K562 (cell line): ENCODE measurements at regions not wholly inside any gene's neighbourhood (a gene's known extent, or its start where the extent isn't known, plus 50 kb on each side); places are given as distances from the start of the nearest gene placed in this dataset.

Experiments
- CBX8 ChIP-seq: fragments of 200-600 bp; sonication (generic); IDR thresholded peaks from 2 replicates; pipeline ENCODE4 v1.6.1; 2012; ENCODE audit warnings: borderline replicate concordance, mixed run types, low read depth, mild to moderate bottlenecking, moderate library complexity, mixed read lengths, low read length, control low read depth, inconsistent platforms; ENCODE audit not compliant: poor library complexity, severe bottlenecking; ENCODE audit errors: extremely low read depth
- DNMT1 ChIP-seq: fragments of 450-650 bp; IDR thresholded peaks from 2 replicates; pipeline ENCODE4 v1.6.1; 2016; ENCODE audit warnings: antibody characterized with exemption, mild to moderate bottlenecking
- FOXK1 ChIP-seq: sonication (generic); formaldehyde crosslinking; IDR thresholded peaks from 2 replicates; pipeline ENCODE4 v1.8.0; 2022; ENCODE audit warnings: missing genetic modification reagents, mild to moderate bottlenecking, borderline replicate concordance
- HCFC1 ChIP-seq: IDR thresholded peaks from 2 replicates; pipeline ENCODE4 v1.6.1; 2012; ENCODE audit warnings: low read depth, low read length, improper control_type of control experiment
- MEIS2 ChIP-seq: fragments of 450-650 bp; IDR thresholded peaks from 2 replicates; pipeline ENCODE4 v1.6.1; 2014; ENCODE audit warnings: mild to moderate bottlenecking; ENCODE audit not compliant: partially characterized antibody
- NFE2L1 ChIP-seq: fragments of 450-650 bp; IDR thresholded peaks from 2 replicates; pipeline ENCODE4 v1.6.1; 2016; ENCODE audit warnings: missing genetic modification characterization, low read depth, mild to moderate bottlenecking, missing compliant biosample characterization, moderate library complexity, borderline replicate concordance
- RBM34 ChIP-seq: fragments of 200-400 bp; formaldehyde crosslinking; IDR thresholded peaks from 2 replicates; pipeline ENCODE4 v1.6.1; 2018; ENCODE audit warnings: low read length, borderline replicate concordance; ENCODE audit not compliant: insufficient read depth
- SNIP1 ChIP-seq: fragments of 450-650 bp; IDR thresholded peaks from 2 replicates; pipeline ENCODE4 v1.7.1; 2017; ENCODE audit warnings: low read depth, mild to moderate bottlenecking
- XRCC5 ChIP-seq: fragments of 200-400 bp; formaldehyde crosslinking; IDR thresholded peaks from 2 replicates; pipeline ENCODE4 v1.6.1; 2017; ENCODE audit warnings: low read depth, mild to moderate bottlenecking, low read length
- ZNF134 ChIP-seq: fragments of 250-450 bp; sonication (Bioruptor Pico); conservative IDR thresholded peaks from 2 replicates; pipeline ENCODE4 v1.4.0; 2020
- ZNF197 ChIP-seq: fragments of 200-800 bp; sonication (Bioruptor generic); IDR thresholded peaks from 2 replicates; pipeline ENCODE4 v1.6.1; 2016; ENCODE audit warnings: low read depth, missing genetic modification characterization, missing compliant biosample characterization
- ZNF253 ChIP-seq: fragments of 250-450 bp; sonication (Bioruptor Pico); conservative IDR thresholded peaks from 2 replicates; pipeline ENCODE4 v1.6.1; 2021; ENCODE audit warnings: mild to moderate bottlenecking
- ZNF512 ChIP-seq: IDR thresholded peaks from 2 replicates; pipeline ENCODE4 v1.6.1; 2016; ENCODE audit warnings: missing genetic modification characterization, missing compliant biosample characterization
- ZNF644 ChIP-seq: fragments of 200-800 bp; sonication (Bioruptor generic); IDR thresholded peaks from 2 replicates; pipeline ENCODE4 v1.6.1; 2016; ENCODE audit warnings: low read depth, missing genetic modification characterization, missing compliant biosample characterization
- TF ChIP-seq, protein P1 (sequence below): fragments of 450-650 bp; conservative IDR thresholded peaks from 2 replicates; pipeline ENCODE4 v1.6.1; 2016; ENCODE audit warnings: missing genetic modification characterization, low read depth, mild to moderate bottlenecking, missing compliant biosample characterization, moderate library complexity
- TF ChIP-seq, protein P2 (sequence below): fragments of 450-650 bp; IDR thresholded peaks from 2 replicates; pipeline ENCODE4 v1.6.1; 2016

DNA sequence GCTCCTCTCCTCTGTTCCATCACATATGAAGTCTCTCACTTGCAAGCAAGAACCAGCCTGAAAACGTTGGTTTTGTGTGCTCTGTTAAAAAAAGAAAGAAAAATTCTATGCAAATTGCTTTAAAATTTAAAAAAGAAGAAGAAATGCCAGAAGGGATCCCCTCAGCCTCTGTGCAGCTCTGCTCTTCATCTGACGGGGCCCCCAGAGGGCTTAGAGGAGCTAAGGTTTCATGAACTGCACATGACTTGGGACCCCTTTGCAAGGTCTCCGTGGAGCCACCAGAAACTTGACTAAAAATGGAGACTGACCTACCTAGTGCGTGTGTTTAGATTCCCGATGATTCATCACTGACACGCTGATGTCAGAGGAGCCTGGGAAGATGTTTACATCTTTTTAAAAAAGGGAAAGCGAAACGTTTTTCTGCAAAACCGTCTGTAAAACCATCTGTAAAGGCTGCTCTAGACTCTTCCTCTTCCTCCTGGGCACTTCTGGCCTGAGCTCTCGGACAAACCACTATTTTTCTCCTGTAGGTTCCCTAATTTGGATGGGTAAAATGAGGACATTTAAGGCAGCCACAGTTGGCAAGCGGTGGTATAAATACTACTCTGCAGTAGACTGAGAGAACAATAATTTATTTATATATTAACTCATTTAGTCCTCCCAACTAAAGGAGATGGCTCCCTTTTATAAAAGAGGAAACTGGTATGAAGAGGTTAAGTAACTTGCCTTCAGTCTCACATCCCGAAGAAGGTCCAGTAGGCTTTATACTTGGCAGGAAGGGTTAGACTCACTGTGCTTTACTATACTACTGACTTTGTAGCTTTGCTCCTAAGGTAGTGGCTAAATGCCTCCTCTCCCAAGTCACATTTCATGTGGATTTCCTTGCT is 67.2 kb upstream of the POLG start (continued):
- TF ChIP-seq ZNF644 (no peak), DNMT1 (no peak), HCFC1 (no peak), XRCC5 (no peak), ZNF134 (CRISPR knock-in tag) (no peak), ZNF197 (no peak), RBM34 (no peak), NFE2L1 (tag) (no peak), MEIS2 (peak; percentile 37), ZNF512 (tag) (0 out of 2 replicates have a peak, but pooled peaks have one; percentile 3), SNIP1 (no peak), CBX8 (no peak), FOXK1 (CRISPR knock-in tag) (no peak), ZNF253 (CRISPR knock-in tag) (no peak)
- TF ChIP-seq, protein P1, sequence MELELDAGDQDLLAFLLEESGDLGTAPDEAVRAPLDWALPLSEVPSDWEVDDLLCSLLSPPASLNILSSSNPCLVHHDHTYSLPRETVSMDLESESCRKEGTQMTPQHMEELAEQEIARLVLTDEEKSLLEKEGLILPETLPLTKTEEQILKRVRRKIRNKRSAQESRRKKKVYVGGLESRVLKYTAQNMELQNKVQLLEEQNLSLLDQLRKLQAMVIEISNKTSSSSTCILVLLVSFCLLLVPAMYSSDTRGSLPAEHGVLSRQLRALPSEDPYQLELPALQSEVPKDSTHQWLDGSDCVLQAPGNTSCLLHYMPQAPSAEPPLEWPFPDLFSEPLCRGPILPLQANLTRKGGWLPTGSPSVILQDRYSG (tag) = no peak
- TF ChIP-seq, protein P2, sequence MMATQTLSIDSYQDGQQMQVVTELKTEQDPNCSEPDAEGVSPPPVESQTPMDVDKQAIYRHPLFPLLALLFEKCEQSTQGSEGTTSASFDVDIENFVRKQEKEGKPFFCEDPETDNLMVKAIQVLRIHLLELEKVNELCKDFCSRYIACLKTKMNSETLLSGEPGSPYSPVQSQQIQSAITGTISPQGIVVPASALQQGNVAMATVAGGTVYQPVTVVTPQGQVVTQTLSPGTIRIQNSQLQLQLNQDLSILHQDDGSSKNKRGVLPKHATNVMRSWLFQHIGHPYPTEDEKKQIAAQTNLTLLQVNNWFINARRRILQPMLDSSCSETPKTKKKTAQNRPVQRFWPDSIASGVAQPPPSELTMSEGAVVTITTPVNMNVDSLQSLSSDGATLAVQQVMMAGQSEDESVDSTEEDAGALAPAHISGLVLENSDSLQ = peak; percentile 35; the same call in 1 of the 2 replicates
